ENCODE measurements at regions not wholly inside any gene's neighbourhood (a gene's known extent, or its start where the extent isn't known, plus 50 kb on each side); places are given as distances from the start of the nearest gene placed in this dataset.
A peak's percentile ranks its signal among the peaks of the same experiment; 100 is the strongest.

- no peak overlapping the region for H3K4me3 ChIP-seq
- H3K27ac ChIP-seq = peak overlapping the region in 2 of 21 experiments; percentile 24 to 78
These were observed 213.2 kb downstream of the LY86 start for GRCh38 chr6:6801635-6802218.

GRCh38 chr6:6803180-6803977, 214.9 kb downstream of the LY86 start:
- Histone ChIP-seq H3K4me3 (no peak overlapping the region), H3K27ac (peak overlapping the region in 19 of 21 experiments; percentile 8 to 81 (median 61))

- peak overlapping the region in 15 of 21 experiments; percentile 25 to 81 (median 64) for H3K27ac ChIP-seq
- H3K4me3 ChIP-seq = no peak overlapping the region
These were observed 216.5 kb downstream of the LY86 start for GRCh38 chr6:6804843-6805615.

- Histone ChIP-seq H3K4me3 (no peak overlapping the region), H3K27ac (peak overlapping the region in 16 of 21 experiments; percentile 2 to 75 (median 48))
These were observed 218.5 kb downstream of the LY86 start for GRCh38 chr6:6806844-6807518.

DNA sequence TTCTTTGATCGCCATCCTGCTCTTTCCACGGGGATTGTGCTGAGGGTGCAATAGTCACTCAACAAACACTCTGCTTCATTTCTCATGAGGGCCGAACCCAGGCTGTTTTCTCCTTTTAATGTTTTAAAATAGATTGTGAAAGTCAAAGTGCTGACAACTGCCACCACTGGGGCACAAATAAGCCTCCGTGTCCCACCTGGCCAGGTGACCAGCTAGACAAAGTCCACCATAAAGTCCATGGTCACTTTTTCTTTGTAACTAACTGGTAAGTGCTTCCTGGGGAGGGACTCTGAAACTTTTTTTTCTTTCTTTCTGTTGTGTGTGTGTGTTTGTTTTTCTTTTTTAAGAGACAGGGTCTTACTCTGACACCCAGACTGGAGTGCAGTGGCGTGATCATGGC, 219.8 kb downstream of the LY86 start:
- H3K27ac ChIP-seq = peak overlapping the region in 2 of 21 experiments; percentile 6 to 74
- no peak overlapping the region for H3K4me3 ChIP-seq

- no peak overlapping the region for H3K27ac ChIP-seq
- no peak overlapping the region for H3K4me3 ChIP-seq
These were observed 220.4 kb downstream of the LY86 start for GRCh38 chr6:6808915-6809314.

DNA sequence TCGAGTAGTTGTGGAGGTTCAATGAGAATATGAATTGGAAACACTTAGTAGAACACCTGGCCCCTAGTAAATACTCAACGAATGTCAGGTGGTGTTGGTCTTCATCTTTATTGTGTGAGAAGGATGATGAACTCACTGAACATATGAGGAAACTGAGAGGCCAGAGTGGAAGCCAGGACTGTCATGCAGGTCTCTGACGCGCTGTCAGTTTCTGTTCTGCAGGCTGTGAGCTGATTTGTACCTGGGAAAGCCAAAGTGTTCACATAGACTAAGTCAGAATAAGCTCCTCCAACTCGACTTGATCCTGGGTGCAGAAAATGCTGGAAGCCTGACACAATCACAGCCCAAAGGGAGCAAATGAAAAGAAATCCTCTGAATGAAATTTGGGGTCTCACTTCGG, 222.2 kb downstream of the LY86 start:
- peak overlapping the region in 19 of 21 experiments; percentile 5 to 76 (median 60) for H3K27ac ChIP-seq
- peak overlapping the region in 4 of 7 experiments; percentile 13 to 35 (median 26) for H3K4me3 ChIP-seq

- Histone ChIP-seq H3K4me3 (peak overlapping the region in 6 of 7 experiments; percentile 7 to 35 (median 22)), H3K27ac (peak overlapping the region in 19 of 21 experiments; percentile 5 to 76 (median 67))
These were observed 222.8 kb downstream of the LY86 start for GRCh38 chr6:6811128-6812009.

DNA sequence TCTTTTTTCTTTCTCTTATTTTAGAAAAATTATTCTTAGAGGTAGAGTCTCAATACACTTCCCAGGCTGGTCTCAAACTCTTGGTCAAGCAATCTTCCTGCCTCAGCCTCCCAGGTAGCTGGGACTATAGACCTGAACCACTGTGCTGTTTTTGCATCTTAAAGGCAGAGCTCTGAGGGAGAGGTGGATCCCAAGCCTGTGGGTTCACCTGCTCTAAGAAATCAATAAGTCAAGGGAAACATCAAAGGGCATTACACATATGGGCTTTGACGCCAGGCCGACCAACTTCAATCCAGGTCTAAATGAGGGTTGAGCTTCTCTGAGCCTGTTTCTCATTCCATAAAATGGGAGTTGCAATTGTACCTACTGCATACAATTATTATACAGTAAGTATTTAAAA, 223.9 kb downstream of the LY86 start:
- H3K4me3 ChIP-seq = no peak overlapping the region
- peak overlapping the region in 9 of 21 experiments; percentile 43 to 76 (median 70) for H3K27ac ChIP-seq

- peak overlapping the region in 2 of 21 experiments; percentile 6 to 29 for H3K27ac ChIP-seq
- no peak overlapping the region for H3K4me3 ChIP-seq
These were observed 227.2 kb downstream of the LY86 start for GRCh38 chr6:6815732-6816131.

DNA sequence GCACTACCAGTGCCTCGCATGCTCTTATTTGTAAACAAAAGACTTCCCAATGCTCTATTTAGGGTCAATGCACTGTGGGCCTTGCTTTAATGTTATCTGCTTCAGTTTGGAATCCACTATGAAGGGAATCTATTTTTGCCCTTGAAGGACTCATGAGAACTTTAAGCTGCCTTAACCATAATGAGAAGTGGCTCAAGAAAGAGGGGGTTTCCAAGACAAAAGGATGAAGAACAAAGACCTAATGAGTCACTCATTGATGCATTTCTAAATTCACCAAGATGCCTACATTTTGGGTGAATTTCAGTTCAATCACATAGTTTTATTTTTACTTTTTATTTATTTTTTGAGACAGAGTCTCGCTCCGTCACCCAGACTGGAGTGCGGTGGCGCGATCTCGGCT, 228.2 kb downstream of the LY86 start:
- H3K4me3 ChIP-seq = no peak overlapping the region
- H3K27ac ChIP-seq = no peak overlapping the region

DNA sequence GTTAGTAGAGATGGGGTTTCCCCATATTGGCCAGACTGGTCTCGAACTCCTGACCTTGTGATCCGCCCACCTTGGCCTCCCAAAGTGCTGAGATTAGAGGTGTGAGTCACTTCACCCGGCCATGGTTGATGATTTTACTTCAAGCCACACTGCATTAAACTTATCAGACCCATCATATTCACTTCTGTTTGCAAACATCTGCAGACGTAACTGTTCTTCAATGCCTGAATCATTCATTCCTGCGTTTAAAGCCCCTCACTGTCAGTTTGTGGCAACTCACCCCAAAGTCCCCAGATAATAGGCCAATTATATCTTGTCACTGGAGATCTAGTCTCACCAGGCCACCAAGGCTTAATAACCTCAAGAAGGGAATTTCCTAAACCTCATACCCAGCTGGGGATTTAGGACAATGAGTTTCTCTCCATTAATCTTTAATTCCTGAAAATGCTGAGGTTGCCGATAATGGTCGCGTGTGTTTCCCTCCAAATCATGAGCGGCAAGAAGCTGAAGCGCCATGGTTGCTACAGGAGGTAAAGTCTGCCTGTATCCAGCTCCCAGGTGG, 229.6 kb downstream of the LY86 start:
- H3K4me3 ChIP-seq = no peak overlapping the region
- H3K27ac ChIP-seq = no peak overlapping the region

GRCh38 chr6:6820641-6821238, 232.2 kb downstream of the LY86 start:
- peak overlapping the region in 13 of 21 experiments; percentile 14 to 79 (median 49) for H3K27ac ChIP-seq
- H3K4me3 ChIP-seq = no peak overlapping the region

- H3K27ac ChIP-seq = peak overlapping the region in 11 of 21 experiments; percentile 32 to 79 (median 55)
- no peak overlapping the region for H3K4me3 ChIP-seq
These were observed 233.2 kb downstream of the LY86 start for GRCh38 chr6:6821639-6822261.

DNA sequence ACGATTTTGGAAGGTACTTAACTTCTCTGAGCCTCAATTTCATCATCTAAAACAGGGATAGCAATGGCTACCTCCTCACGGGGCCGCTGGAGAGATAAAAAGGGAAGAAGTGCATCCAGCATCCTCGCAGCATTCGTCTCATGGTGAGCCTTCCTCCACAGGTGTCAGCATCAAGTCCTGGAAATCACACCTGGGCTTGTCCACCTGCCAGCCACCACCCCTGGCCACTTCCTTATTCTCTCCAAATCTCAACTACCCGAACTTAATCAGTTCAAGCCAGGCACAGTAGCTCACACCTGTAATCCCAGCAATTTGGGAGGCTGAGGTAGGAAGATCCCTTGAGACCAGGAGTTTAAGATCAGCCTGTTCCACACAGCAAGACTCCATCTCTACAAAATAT, 234.5 kb downstream of the LY86 start:
- Histone ChIP-seq H3K4me3 (no peak overlapping the region), H3K27ac (peak overlapping the region in 10 of 21 experiments; percentile 5 to 74 (median 48))

GRCh38 chr6:6823568-6824224, 235.2 kb downstream of the LY86 start:
- Histone ChIP-seq H3K4me3 (no peak overlapping the region), H3K27ac (peak overlapping the region in 16 of 21 experiments; percentile 2 to 74 (median 49))

- peak overlapping the region in 15 of 21 experiments; percentile 11 to 83 (median 56) for H3K27ac ChIP-seq
- H3K4me3 ChIP-seq = no peak overlapping the region
These were observed 235.9 kb downstream of the LY86 start for GRCh38 chr6:6824381-6824780.
